Neural cell (in vitro differentiated cells): ENCODE measurements at regions not wholly inside any gene's neighbourhood (a gene's known extent, or its start where the extent isn't known, plus 50 kb on each side); places are given as distances from the start of the nearest gene placed in this dataset.

Experiments used
- EZH2 ChIP-seq: fragments of 200-600, 300-800 bp; shearing (Covaris generic), sonication (generic); IDR thresholded peaks from 2 replicates; pipeline ENCODE4 v1.6.1; 2014; ENCODE audit warnings: antibody characterized with exemption, low read length, borderline replicate concordance, mild to moderate bottlenecking; ENCODE audit not compliant: insufficient read depth, poor library complexity, severe bottlenecking
- TF ChIP-seq, protein P1 (sequence below): fragments of 450-650 bp; IDR thresholded peaks from 2 replicates; pipeline ENCODE4 v1.5.1; 2014; ENCODE audit warnings: antibody characterized with exemption, mild to moderate bottlenecking, moderate library complexity; ENCODE audit not compliant: poor library complexity, severe bottlenecking

DNA sequence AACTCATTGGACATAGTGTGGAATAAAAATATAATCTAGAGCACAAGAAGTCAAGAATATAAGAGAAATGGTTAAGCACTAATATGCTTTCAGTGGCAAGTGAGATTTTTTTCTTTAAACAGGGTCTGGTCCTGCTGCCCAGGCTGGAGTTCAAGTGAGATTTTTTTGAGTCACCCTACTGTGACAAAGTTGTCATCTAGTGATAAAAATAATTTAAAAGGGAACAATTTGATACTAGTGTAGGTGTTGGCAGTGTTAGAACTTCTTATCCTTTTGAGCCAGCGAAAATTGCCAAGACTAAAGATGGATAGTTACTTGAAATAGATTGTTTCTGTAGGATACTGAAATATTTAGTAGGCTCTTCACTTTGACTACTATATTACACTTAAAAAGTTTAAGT lies 67.9 kb upstream of the TECRL start:
- no peak for TF ChIP-seq EZH2
- TF ChIP-seq, protein P1, sequence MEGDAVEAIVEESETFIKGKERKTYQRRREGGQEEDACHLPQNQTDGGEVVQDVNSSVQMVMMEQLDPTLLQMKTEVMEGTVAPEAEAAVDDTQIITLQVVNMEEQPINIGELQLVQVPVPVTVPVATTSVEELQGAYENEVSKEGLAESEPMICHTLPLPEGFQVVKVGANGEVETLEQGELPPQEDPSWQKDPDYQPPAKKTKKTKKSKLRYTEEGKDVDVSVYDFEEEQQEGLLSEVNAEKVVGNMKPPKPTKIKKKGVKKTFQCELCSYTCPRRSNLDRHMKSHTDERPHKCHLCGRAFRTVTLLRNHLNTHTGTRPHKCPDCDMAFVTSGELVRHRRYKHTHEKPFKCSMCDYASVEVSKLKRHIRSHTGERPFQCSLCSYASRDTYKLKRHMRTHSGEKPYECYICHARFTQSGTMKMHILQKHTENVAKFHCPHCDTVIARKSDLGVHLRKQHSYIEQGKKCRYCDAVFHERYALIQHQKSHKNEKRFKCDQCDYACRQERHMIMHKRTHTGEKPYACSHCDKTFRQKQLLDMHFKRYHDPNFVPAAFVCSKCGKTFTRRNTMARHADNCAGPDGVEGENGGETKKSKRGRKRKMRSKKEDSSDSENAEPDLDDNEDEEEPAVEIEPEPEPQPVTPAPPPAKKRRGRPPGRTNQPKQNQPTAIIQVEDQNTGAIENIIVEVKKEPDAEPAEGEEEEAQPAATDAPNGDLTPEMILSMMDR: no peak
